IPS-18c (cell line): ENCODE measurements at regions not wholly inside any gene's neighbourhood (a gene's known extent, or its start where the extent isn't known, plus 50 kb on each side); places are given as distances from the start of the nearest gene placed in this dataset.
A peak's percentile ranks its signal among the peaks of the same experiment; 100 is the strongest.

Experiments
- H3K4me3 ChIP-seq: 2 replicates; pipeline ENCODE4 v1.7.0; 2013; ENCODE audit warnings: low read depth, mild to moderate bottlenecking, low read length, moderate library complexity; ENCODE audit not compliant: insufficient read depth
- H3K9me3 ChIP-seq: one replicate; pipeline ENCODE4 v1.6.1; 2013; ENCODE audit warnings: mild to moderate bottlenecking, low read length, moderate library complexity; ENCODE audit not compliant: control insufficient read depth, insufficient read depth

GRCh38 chr18:22355598-22355997, 62.1 kb downstream of the CTAGE1 start:
- H3K4me3 ChIP-seq, result no peak overlapping the region
- H3K9me3 ChIP-seq, result no peaks in the 10 kb centered on the region

- Histone ChIP-seq H3K4me3 (no peak overlapping the region), H3K9me3 (no peaks in the 10 kb centered on the region)
Measured at GRCh38 chr18:22355069-22355468, 62.6 kb downstream of the CTAGE1 start.

- H3K4me3 ChIP-seq, result no peak overlapping the region
- no peaks in the 10 kb centered on the region for H3K9me3 ChIP-seq
Measured at GRCh38 chr18:22349966-22350365, 67.7 kb downstream of the CTAGE1 start.

GRCh38 chr18:22349317-22349898, 68.3 kb downstream of the CTAGE1 start:
- Histone ChIP-seq H3K9me3 (no peaks in the 10 kb centered on the region), H3K4me3 (peak overlapping the region; percentile 29; the same call in 1 of the 2 replicates)

GRCh38 chr18:22348521-22349316, 69.0 kb downstream of the CTAGE1 start:
- H3K4me3 ChIP-seq, result peak overlapping the region; percentile 29; the same call in 1 of the 2 replicates
- no peaks in the 10 kb centered on the region for H3K9me3 ChIP-seq

GRCh38 chr18:22347606-22348511, 69.9 kb downstream of the CTAGE1 start:
- Histone ChIP-seq H3K9me3 (no peaks in the 10 kb centered on the region), H3K4me3 (peak overlapping the region; percentile 25; the same call in 1 of the 2 replicates)

GRCh38 chr18:22346953-22347605, 70.6 kb downstream of the CTAGE1 start:
- Histone ChIP-seq H3K4me3 (no peak overlapping the region), H3K9me3 (no peaks in the 10 kb centered on the region)

GRCh38 chr18:22346401-22346952, 71.2 kb downstream of the CTAGE1 start:
- no peak overlapping the region for H3K4me3 ChIP-seq
- no peaks in the 10 kb centered on the region for H3K9me3 ChIP-seq

- H3K4me3 ChIP-seq, result no peak overlapping the region
- H3K9me3 ChIP-seq, result no peaks in the 10 kb centered on the region
Measured at GRCh38 chr18:22345718-22346117, 72.0 kb downstream of the CTAGE1 start.

- H3K9me3 ChIP-seq, result no peaks in the 10 kb centered on the region
- H3K4me3 ChIP-seq, result no peak overlapping the region
Measured at GRCh38 chr18:22344908-22345670, 72.6 kb downstream of the CTAGE1 start.

- no peak overlapping the region for H3K4me3 ChIP-seq
Measured at GRCh38 chr18:22344445-22344844, 73.3 kb downstream of the CTAGE1 start.

GRCh38 chr18:22343613-22344012, 74.1 kb downstream of the CTAGE1 start:
- Histone ChIP-seq H3K9me3 (no peaks in the 10 kb centered on the region), H3K4me3 (no peak overlapping the region)

More at GRCh38 chr18:22344445-22344844, 73.3 kb downstream of the CTAGE1 start:
- no peaks in the 10 kb centered on the region for H3K9me3 ChIP-seq

GRCh38 chr18:22342625-22343024, 75.1 kb downstream of the CTAGE1 start:
- H3K9me3 ChIP-seq, result no peaks in the 10 kb centered on the region
- H3K4me3 ChIP-seq, result no peak overlapping the region

GRCh38 chr18:22340331-22340730, 77.4 kb downstream of the CTAGE1 start:
- H3K4me3 ChIP-seq, result no peak overlapping the region
- peaks cover 2% of the 10 kb centered on the region for H3K9me3 ChIP-seq

GRCh38 chr18:22339913-22340312, 77.8 kb downstream of the CTAGE1 start:
- Histone ChIP-seq H3K4me3 (no peak overlapping the region), H3K9me3 (peaks cover 2% of the 10 kb centered on the region)

GRCh38 chr18:22337833-22338232, 79.9 kb downstream of the CTAGE1 start:
- Histone ChIP-seq H3K4me3 (no peak overlapping the region), H3K9me3 (peaks cover 2% of the 10 kb centered on the region)
